Nephron progenitor cell (in vitro differentiated cells): ENCODE measurements at regions not wholly inside any gene's neighbourhood (a gene's known extent, or its start where the extent isn't known, plus 50 kb on each side); places are given as distances from the start of the nearest gene placed in this dataset.

ENCODE experiments used
- DNase-seq: peaks from one replicate; pipeline ENCODE4 v3.0.0; 2021
- H3K27ac Mint-ChIP-seq: 2 replicates; pipeline ENCODE4 v1.8.0; 2021; ENCODE audit warnings: mild to moderate bottlenecking, moderate library complexity, mixed read lengths
- H3K27me3 Mint-ChIP-seq: 2 replicates; pipeline ENCODE4 v1.8.0; 2021; ENCODE audit warnings: mild to moderate bottlenecking, low read depth, mixed read lengths; ENCODE audit not compliant: poor library complexity
- H3K36me3 Mint-ChIP-seq: 2 replicates; pipeline ENCODE4 v1.8.0; 2021; ENCODE audit warnings: low read depth, mixed read lengths
- H3K4me1 Mint-ChIP-seq: 2 replicates; pipeline ENCODE4 v1.8.0; 2021; ENCODE audit warnings: mixed read lengths
- H3K4me3 Mint-ChIP-seq: 2 replicates; pipeline ENCODE4 v1.8.0; 2021; ENCODE audit warnings: mild to moderate bottlenecking, moderate library complexity, mixed read lengths
- H3K9me3 Mint-ChIP-seq: 2 replicates; pipeline ENCODE4 v1.8.0; 2021; ENCODE audit warnings: mild to moderate bottlenecking, moderate library complexity, mixed read lengths
- TF ChIP-seq, protein P1 (sequence below): fragments of 200-600 bp; sonication (generic); IDR thresholded peaks from 2 replicates; pipeline ENCODE4 v1.5.0; 2021; ENCODE audit warnings: antibody characterized with exemption

DNA sequence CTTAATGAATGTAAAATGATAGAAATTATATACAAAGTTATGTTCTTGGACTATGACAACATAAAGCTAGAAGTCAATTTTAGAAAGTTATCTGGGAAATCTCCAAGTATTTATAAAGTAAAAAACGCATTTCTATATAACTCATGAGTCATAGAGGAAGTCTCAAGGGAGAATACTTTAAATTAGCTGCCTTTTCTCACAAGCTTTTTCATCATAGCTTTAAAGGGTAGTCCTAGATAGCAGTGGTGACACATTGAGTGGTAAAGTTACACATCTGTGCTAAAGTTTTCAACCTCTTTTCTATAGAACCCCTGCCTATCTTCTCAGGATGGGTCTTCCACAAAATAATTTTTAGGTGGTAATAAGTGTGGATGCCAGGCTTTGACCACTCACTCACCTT, 598.3 kb upstream of the FAM174A start:
- H3K4me3 Mint-ChIP-seq, result no peak overlapping the region
- H3K36me3 Mint-ChIP-seq, result no peaks in the 10 kb centered on the region
- no peak for DNase-seq
- no peaks in the 10 kb centered on the region for H3K9me3 Mint-ChIP-seq
- TF ChIP-seq, protein P1, sequence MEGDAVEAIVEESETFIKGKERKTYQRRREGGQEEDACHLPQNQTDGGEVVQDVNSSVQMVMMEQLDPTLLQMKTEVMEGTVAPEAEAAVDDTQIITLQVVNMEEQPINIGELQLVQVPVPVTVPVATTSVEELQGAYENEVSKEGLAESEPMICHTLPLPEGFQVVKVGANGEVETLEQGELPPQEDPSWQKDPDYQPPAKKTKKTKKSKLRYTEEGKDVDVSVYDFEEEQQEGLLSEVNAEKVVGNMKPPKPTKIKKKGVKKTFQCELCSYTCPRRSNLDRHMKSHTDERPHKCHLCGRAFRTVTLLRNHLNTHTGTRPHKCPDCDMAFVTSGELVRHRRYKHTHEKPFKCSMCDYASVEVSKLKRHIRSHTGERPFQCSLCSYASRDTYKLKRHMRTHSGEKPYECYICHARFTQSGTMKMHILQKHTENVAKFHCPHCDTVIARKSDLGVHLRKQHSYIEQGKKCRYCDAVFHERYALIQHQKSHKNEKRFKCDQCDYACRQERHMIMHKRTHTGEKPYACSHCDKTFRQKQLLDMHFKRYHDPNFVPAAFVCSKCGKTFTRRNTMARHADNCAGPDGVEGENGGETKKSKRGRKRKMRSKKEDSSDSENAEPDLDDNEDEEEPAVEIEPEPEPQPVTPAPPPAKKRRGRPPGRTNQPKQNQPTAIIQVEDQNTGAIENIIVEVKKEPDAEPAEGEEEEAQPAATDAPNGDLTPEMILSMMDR, result no peak
- H3K27ac Mint-ChIP-seq, result no peak overlapping the region
- peaks cover 5% of the 10 kb centered on the region for H3K27me3 Mint-ChIP-seq
- no peaks in the 10 kb centered on the region for H3K4me1 Mint-ChIP-seq

DNA sequence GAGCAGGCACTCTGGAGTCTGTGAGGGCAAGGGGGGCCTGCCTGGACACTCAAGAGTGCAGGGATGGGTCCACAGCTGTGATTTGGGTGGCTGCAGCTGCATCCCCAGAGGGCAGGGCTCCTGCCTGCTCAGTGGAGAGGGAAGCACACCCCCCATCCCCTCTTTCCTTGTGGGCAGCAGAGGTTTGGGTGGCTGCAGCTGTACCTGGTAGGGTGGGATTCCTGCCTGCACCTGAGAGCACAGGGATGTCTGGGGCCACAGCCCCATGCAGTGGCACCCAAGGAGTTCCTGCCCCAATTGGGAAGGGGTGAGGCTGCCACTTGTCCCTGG, 605.4 kb upstream of the FAM174A start:
- H3K4me1 Mint-ChIP-seq, result no peaks in the 10 kb centered on the region
- TF ChIP-seq, protein P1, result no peak
- no peaks in the 10 kb centered on the region for H3K36me3 Mint-ChIP-seq
- H3K4me3 Mint-ChIP-seq, result no peak overlapping the region
- no peak overlapping the region for H3K27ac Mint-ChIP-seq
- H3K9me3 Mint-ChIP-seq, result no peaks in the 10 kb centered on the region
- DNase-seq, result no peak
- H3K27me3 Mint-ChIP-seq, result no peaks in the 10 kb centered on the region

DNA sequence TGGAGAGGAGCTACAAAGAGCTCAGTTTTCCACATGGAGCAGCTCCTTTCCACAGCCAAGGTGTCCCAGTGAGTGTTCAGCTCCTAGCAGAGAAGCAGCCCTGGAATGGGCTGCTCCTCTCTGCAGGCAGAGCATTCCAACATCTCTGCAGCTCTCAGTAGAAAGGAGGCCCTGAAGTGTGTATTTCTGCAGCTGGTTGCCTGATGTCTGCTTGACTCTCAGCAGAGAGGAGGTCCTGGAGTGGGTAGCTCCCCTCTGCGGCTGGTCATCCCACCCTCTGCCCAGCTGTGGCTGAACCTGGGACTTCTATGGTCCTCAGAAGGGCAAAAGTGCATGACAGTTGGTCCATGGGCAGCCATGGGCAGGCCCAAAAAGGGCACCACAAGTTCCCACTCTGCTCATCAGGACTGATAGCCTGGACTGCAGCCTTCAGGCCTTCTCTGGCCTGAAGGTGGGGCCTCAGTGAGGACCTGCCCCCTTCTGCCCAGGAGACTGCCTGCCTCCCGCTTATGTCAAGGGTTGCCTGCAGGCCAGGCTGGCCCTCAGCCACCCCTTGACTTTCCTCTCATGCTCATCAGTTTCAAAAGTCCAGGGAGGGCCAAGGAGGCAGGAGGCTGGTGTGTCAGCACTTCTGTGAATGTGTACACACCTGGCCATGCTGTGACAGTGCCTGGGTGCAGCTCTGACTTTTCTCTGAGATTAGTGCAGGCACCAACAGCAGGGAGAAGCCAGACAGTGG, 605.9 kb upstream of the FAM174A start:
- Mint-ChIP-seq H3K36me3 (no peaks in the 10 kb centered on the region), H3K27me3 (no peaks in the 10 kb centered on the region), H3K4me1 (no peaks in the 10 kb centered on the region), H3K27ac (no peak overlapping the region), H3K4me3 (no peak overlapping the region), H3K9me3 (no peaks in the 10 kb centered on the region)
- DNase-seq, result no peak
- TF ChIP-seq, protein P1, result no peak

DNA sequence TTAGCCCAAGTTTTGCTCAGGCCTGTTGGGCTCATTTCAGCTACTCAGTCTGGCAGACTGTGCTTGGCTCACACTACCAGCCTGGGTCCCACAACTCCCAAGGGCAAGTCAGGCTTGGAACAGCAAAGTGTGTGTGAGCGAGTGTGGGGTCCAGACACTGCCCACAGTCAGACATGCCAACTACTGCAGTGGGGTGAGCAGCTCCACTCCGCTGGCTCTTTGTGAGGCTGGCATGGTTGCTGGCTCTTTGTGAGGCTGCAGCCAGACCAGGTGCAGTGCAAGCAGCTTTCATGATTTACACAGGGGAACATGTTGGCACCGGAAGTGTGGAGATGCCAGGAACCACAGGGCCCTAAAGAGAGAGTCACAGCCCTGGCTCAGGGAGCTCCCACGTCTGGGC, 606.7 kb upstream of the FAM174A start:
- TF ChIP-seq, protein P1, result no peak
- DNase-seq, result no peak
- Mint-ChIP-seq H3K27ac (no peak overlapping the region), H3K4me1 (no peaks in the 10 kb centered on the region), H3K9me3 (no peaks in the 10 kb centered on the region), H3K27me3 (no peaks in the 10 kb centered on the region), H3K4me3 (no peak overlapping the region), H3K36me3 (no peaks in the 10 kb centered on the region)

DNA sequence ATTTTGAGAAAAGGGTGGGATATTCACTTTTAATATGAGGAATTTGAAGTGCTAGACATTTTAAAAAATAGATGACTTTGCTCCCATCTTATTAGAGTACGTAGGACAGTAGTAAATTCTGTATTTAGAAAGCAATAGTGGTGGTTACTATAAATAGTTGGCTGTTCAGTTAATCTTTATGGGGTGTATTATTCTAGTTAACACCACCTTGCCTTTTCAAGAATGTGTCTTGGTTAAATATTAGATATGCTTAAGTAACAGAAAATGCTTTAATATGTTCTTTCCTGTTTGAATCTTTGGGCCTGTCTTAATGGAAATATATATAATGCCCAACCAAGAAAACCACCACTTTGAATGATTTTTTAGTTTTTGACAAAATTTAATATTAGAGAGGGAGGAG, 608.7 kb upstream of the FAM174A start:
- Mint-ChIP-seq H3K9me3 (no peaks in the 10 kb centered on the region), H3K27me3 (no peaks in the 10 kb centered on the region), H3K4me1 (peaks cover 7% of the 10 kb centered on the region), H3K27ac (no peak overlapping the region), H3K4me3 (no peak overlapping the region), H3K36me3 (no peaks in the 10 kb centered on the region)
- TF ChIP-seq, protein P1, result no peak
- DNase-seq, result no peak

DNA sequence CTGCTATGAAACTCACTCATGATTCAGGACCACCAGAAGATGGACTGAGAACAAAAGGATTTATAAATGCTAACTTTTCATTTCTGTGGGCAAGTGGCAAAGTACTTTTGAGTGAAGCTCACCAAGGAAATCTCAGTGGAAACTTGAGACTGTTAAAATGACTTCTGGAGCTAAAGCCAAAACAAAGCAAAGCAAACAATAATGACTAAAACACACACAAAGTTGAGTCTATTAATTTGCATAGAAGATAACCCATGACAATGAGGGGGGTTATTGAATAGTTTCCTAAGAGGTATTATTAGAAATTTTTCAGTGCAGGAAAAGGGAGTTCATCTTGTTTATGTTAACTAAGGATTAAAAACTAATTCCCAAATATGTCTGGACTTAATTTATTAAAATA, 612.8 kb upstream of the FAM174A start:
- Mint-ChIP-seq H3K4me3 (no peak overlapping the region), H3K27ac (peak overlapping the region; percentile 40), H3K9me3 (no peaks in the 10 kb centered on the region), H3K4me1 (peaks cover 7% of the 10 kb centered on the region), H3K27me3 (no peaks in the 10 kb centered on the region), H3K36me3 (no peaks in the 10 kb centered on the region)
- TF ChIP-seq, protein P1, result no peak
- no peak for DNase-seq
